ENCODE measurements at regions not wholly inside any gene's neighbourhood (a gene's known extent, or its start where the extent isn't known, plus 50 kb on each side); places are given as distances from the start of the nearest gene placed in this dataset.

DNA sequence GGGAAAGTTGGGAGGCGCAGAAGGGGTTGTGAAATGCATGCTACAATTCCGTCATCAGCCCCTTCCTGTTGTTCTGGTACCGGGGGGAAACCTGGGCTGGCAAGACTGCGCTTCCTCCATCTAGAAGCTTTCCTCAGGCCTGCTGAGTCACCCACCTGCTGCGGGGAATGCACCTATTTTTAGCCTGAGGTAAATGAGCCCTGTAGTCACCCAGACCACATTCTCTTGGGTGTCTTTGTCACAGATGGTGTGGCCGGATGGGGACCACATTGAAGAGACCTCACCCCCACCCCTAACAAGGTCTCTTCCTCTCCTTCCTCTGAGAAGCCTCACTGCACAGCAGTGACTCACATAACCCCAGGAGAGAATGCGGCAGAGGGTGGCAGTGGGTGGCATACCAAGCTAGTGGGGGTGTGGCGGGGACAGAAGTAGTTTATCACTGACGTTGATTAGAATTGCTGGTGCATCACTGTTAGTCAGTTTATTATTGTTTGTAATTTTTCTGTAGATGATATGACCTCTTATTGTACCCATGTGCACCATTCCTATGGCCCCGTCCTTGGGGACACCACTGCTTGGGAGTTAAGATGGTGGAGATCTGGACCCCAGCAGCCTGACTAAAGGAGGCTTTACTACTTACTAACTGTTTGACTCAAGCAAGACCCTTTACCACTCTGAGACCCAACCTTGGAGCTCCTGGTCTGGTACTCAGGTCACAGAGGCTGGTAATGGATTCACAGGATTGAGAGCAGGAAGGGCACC is 83.0 kb upstream of the DUSP5 start (continued):
- TF ChIP-seq ZNF18 (CRISPR knock-in tag; IDR thresholded peaks at IDR 0.05; ENCODE audit: insufficient replicate concordance): no peak
- TF ChIP-seq THAP11 (CRISPR knock-in tag; IDR thresholded peaks at IDR 0.05): no peak

- intact Hi-C loops (cut with micrococcal nuclease; ENCODE audit: unreplicated experiment) (no loop called here), in situ Hi-C loops (cut with HindIII; ENCODE audit: extremely low pct_ligation_motif_present, low pct_unique_long_range_greater_than_20kb) (no loop called here)
- POLR2A ChIA-PET: no interaction called here
- Histone ChIP-seq H3K9ac (ENCODE audit: insufficient read depth, low read depth, low read length) (no peak overlapping the region), H3K36me3 (replicated peaks in 1 of 2; ENCODE audit: control insufficient read depth in 1 of 2, insufficient read depth in 2 of 2, low read length in 2 of 2) (no peaks in the 10 kb centered on the region), H2AFZ (ENCODE audit: low read length) (no peak overlapping the region), H3K79me2 (ENCODE audit: insufficient read depth, low read length) (no peaks in the 10 kb centered on the region), H3K27me3 (ENCODE audit: control insufficient read depth in 1 of 2, insufficient read depth in 2 of 2, low read length in 2 of 2) (peaks cover 5 to 16% of the 10 kb centered on the region in 2 experiments; a peak in 3 of 5 replicates), H3K9me3 (ENCODE audit: low read length) (no peaks in the 10 kb centered on the region), H4K20me1 (ENCODE audit: insufficient read depth, low read length) (no peaks in the 10 kb centered on the region), H3K4me2 (ENCODE audit: low read depth, low read length) (no peak overlapping the region), H3K4me3 (replicated peaks in 1 of 3; ENCODE audit: insufficient read depth in 1 of 3, low read depth in 2 of 3, low read length in 3 of 3) (no peak overlapping the region), H3K4me1 (ENCODE audit: insufficient read depth, low read length) (peaks cover 41% of the 10 kb centered on the region), H3K27ac (ENCODE audit: extremely low read length, insufficient read depth, low read length) (no peak overlapping the region)
- no peak for TF ChIP-seq CBFB (CRISPR knock-in tag; IDR thresholded peaks at IDR 0.05)
- no peak for TF ChIP-seq KDM1A (CRISPR knock-in tag; IDR thresholded peaks at IDR 0.05)
- no peak for TF ChIP-seq SNAPC2 (CRISPR knock-in tag; IDR thresholded peaks at IDR 0.05)
- no peak for TF ChIP-seq ZKSCAN8 (CRISPR knock-in tag; IDR thresholded peaks at IDR 0.05; ENCODE audit: borderline replicate concordance)
- TF ChIP-seq ZNF430 (CRISPR knock-in tag; IDR thresholded peaks at IDR 0.05): no peak
- TF ChIP-seq ETV5 (CRISPR knock-in tag; IDR thresholded peaks at IDR 0.05; ENCODE audit: borderline replicate concordance): no peak
- no peak for TF ChIP-seq KMT2B (CRISPR knock-in tag; IDR thresholded peaks at IDR 0.05)
- TF ChIP-seq, protein P1, sequence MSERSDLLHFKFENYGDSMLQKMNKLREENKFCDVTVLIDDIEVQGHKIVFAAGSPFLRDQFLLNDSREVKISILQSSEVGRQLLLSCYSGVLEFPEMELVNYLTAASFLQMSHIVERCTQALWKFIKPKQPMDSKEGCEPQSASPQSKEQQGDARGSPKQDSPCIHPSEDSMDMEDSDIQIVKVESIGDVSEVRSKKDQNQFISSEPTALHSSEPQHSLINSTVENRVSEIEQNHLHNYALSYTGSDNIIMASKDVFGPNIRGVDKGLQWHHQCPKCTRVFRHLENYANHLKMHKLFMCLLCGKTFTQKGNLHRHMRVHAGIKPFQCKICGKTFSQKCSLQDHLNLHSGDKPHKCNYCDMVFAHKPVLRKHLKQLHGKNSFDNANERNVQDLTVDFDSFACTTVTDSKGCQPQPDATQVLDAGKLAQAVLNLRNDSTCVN (CRISPR knock-in tag; IDR thresholded peaks at IDR 0.05; ENCODE audit: borderline replicate concordance): no peak
- TF ChIP-seq DMAP1 (CRISPR knock-in tag; IDR thresholded peaks at IDR 0.05): no peak
- TF ChIP-seq, protein P2, sequence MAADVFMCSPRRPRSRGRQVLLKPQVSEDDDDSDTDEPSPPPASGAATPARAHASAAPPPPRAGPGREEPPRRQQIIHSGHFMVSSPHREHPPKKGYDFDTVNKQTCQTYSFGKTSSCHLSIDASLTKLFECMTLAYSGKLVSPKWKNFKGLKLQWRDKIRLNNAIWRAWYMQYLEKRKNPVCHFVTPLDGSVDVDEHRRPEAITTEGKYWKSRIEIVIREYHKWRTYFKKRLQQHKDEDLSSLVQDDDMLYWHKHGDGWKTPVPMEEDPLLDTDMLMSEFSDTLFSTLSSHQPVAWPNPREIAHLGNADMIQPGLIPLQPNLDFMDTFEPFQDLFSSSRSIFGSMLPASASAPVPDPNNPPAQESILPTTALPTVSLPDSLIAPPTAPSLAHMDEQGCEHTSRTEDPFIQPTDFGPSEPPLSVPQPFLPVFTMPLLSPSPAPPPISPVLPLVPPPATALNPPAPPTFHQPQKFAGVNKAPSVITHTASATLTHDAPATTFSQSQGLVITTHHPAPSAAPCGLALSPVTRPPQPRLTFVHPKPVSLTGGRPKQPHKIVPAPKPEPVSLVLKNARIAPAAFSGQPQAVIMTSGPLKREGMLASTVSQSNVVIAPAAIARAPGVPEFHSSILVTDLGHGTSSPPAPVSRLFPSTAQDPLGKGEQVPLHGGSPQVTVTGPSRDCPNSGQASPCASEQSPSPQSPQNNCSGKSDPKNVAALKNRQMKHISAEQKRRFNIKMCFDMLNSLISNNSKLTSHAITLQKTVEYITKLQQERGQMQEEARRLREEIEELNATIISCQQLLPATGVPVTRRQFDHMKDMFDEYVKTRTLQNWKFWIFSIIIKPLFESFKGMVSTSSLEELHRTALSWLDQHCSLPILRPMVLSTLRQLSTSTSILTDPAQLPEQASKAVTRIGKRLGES (CRISPR knock-in tag; IDR thresholded peaks at IDR 0.05; ENCODE audit: borderline replicate concordance): no peak
- TF ChIP-seq XRCC5 (optimal IDR thresholded peaks at IDR 0.05; ENCODE audit: low read length): no peak
- TF ChIP-seq TOE1 (CRISPR knock-in tag; IDR thresholded peaks at IDR 0.05): no peak
- ATAC-seq (no peak), FAIRE-seq (no peak), DNase-seq (ENCODE audit: low spot score) (no peak)
- no TSS peak for BruUV-seq (replicated peaks)
- CTCF ChIA-PET (ENCODE audit: low intra/inter-chr PET ratio, low total read pairs): no interaction called here
- 16% methylated on average over 3 of the region's 3 CpGs for WGBS (ENCODE audit: low lambda C conversion rate)
Observed at GRCh38 chr10:110415809-110416208, 81.9 kb upstream of the DUSP5 start.

Measured in HepG2 (cell line).